ENCODE measurements at regions not wholly inside any gene's neighbourhood (a gene's known extent, or its start where the extent isn't known, plus 50 kb on each side); places are given as distances from the start of the nearest gene placed in this dataset.
"Not testable (repeated sequence)": the region's sequence is repeated elsewhere in the genome, so short reads cannot be mapped to it uniquely, and the experiment has no call there.

GRCh38 chr16:61131447-61131846 is 904.8 kb downstream of the CDH8 start:
- intact Hi-C loops (cut with DNase I; ENCODE audit: low total_unique reads): no loop called here
- no peaks in the 10 kb centered on the region for H3K4me1 ChIP-seq
- H3K27ac ChIP-seq: no peak overlapping the region
- H3K9me3 ChIP-seq: no peaks in the 10 kb centered on the region
- no peak for DNase-seq
- H3K36me3 ChIP-seq (ENCODE audit: low read depth, missing control alignments): no peaks in the 10 kb centered on the region
- no peaks in the 10 kb centered on the region for H3K27me3 ChIP-seq
- no peak for TF ChIP-seq POLR2A (IDR thresholded peaks at IDR 0.05)
- no peak for TF ChIP-seq CTCF (IDR thresholded peaks at IDR 0.05)
- no peak overlapping the region for H3K4me3 ChIP-seq

- H3K4me1 ChIP-seq: no peaks in the 10 kb centered on the region
- H3K9me3 ChIP-seq: no peaks in the 10 kb centered on the region
- peak overlapping the region; percentile 40 to 54 for H3K4me3 ChIP-seq
- intact Hi-C loops (cut with DNase I; ENCODE audit: low total_unique reads): no loop called here
- WGBS, 2 donors: 58 to 83% methylated on average over 10 to 37 of the region's 54 CpGs
- no peaks in the 10 kb centered on the region for H3K27me3 ChIP-seq
- H3K27ac ChIP-seq: peak overlapping the region in 1 of 2 donors; percentile 41
- DNase-seq: peak; percentile 63
- no peaks in the 10 kb centered on the region for H3K36me3 ChIP-seq (ENCODE audit: low read depth, missing control alignments)
- TF ChIP-seq POLR2A (IDR thresholded peaks at IDR 0.05) (no peak), CTCF (IDR thresholded peaks at IDR 0.05) (no peak)
These were observed 907.5 kb downstream of the CDH8 start for GRCh38 chr16:61128545-61129323.

- Histone ChIP-seq H3K27me3 (no peaks in the 10 kb centered on the region), H3K4me1 (no peaks in the 10 kb centered on the region), H3K27ac (no peak overlapping the region), H3K36me3 (ENCODE audit: low read depth, missing control alignments) (no peaks in the 10 kb centered on the region), H3K9me3 (no peaks in the 10 kb centered on the region), H3K4me3 (no peak overlapping the region)
- DNase-seq: no peak
- TF ChIP-seq POLR2A (IDR thresholded peaks at IDR 0.05): no peak
- TF ChIP-seq CTCF (IDR thresholded peaks at IDR 0.05): no peak
- intact Hi-C loops (cut with DNase I; ENCODE audit: low total_unique reads): no loop called here
- 75 to 82% methylated on average over 3 of the region's 3 CpGs for WGBS, 2 donors
These were observed 930.7 kb downstream of the CDH8 start for GRCh38 chr16:61105544-61105943.

GRCh38 chr16:61098505-61098904 is 937.7 kb downstream of the CDH8 start:
- H3K27ac ChIP-seq: no peak overlapping the region
- TF ChIP-seq CTCF (IDR thresholded peaks at IDR 0.05): no peak
- no peak for TF ChIP-seq POLR2A (IDR thresholded peaks at IDR 0.05)
- no peaks in the 10 kb centered on the region for H3K27me3 ChIP-seq
- no peak overlapping the region for H3K4me3 ChIP-seq
- H3K4me1 ChIP-seq: no peaks in the 10 kb centered on the region
- WGBS, 2 donors: 90 to 93% methylated on average over 2 of the region's 2 CpGs
- intact Hi-C loops (cut with DNase I; ENCODE audit: low total_unique reads): no loop called here
- H3K36me3 ChIP-seq (ENCODE audit: low read depth, missing control alignments): no peaks in the 10 kb centered on the region
- no peak for DNase-seq
- no peaks in the 10 kb centered on the region for H3K9me3 ChIP-seq

- H3K27me3 ChIP-seq; intact Hi-C loops (cut with DNase I; ENCODE audit: low total_unique reads); H3K27ac ChIP-seq; H3K9me3 ChIP-seq; DNase-seq; H3K4me3 ChIP-seq; H3K36me3 ChIP-seq (ENCODE audit: low read depth, missing control alignments); H3K4me1 ChIP-seq: not testable (repeated sequence)
- 80 to 96% methylated on average over 6 to 7 of the region's 7 CpGs for WGBS, 2 donors
These were observed 944.9 kb downstream of the CDH8 start for GRCh38 chr16:61091300-61091699.

Data from testis (tissue), 2 donors.